RWPE2 (cell line): ENCODE measurements at regions not wholly inside any gene's neighbourhood (a gene's known extent, or its start where the extent isn't known, plus 50 kb on each side); places are given as distances from the start of the nearest gene placed in this dataset.
A peak's percentile ranks its signal among the peaks of the same experiment; 100 is the strongest.

Source experiments
- ATAC-seq: fragments of 200-7000 bp; cut with Tn5 transposase; 3 replicates; pipeline ENCODE4 v1.9.1; 2021; ENCODE audit warnings: low read depth
- DNase-seq: peaks from one replicate; pipeline ENCODE4 v3.0.0-alpha.2; 2020; ENCODE audit warnings: low spot score
- H3K27ac ChIP-seq: fragments of 450-650 bp; 2 replicates; pipeline ENCODE4 v1.5.1; 2017; ENCODE audit warnings: mild to moderate bottlenecking; ENCODE audit not compliant: poor library complexity, severe bottlenecking
- H3K27me3 ChIP-seq: fragments of 250-450 bp; sonication (Bioruptor Pico); 2 replicates; pipeline ENCODE4 v1.5.1; 2021; ENCODE audit warnings: mild to moderate bottlenecking, moderate library complexity; ENCODE audit not compliant: insufficient read depth, poor library complexity, severe bottlenecking
- H3K36me3 ChIP-seq: fragments of 250-450 bp; sonication (Bioruptor Pico); 2 replicates; pipeline ENCODE4 v1.5.1; 2020; ENCODE audit warnings: low read depth, mild to moderate bottlenecking, moderate library complexity
- H3K4me1 ChIP-seq: fragments of 250-450 bp; sonication (Bioruptor Pico); 2 replicates; pipeline ENCODE4 v1.5.1; 2021; ENCODE audit warnings: mild to moderate bottlenecking, moderate library complexity; ENCODE audit not compliant: insufficient read depth, poor library complexity, severe bottlenecking
- H3K4me3 ChIP-seq: fragments of 250-450 bp; sonication (Bioruptor Pico); 2 replicates; pipeline ENCODE4 v1.5.1; 2021; ENCODE audit warnings: mild to moderate bottlenecking, moderate library complexity; ENCODE audit not compliant: severe bottlenecking
- H3K9me3 ChIP-seq: fragments of 250-450 bp; sonication (Bioruptor Pico); 2 replicates; pipeline ENCODE4 v1.5.1; 2021; ENCODE audit warnings: mild to moderate bottlenecking, moderate library complexity; ENCODE audit not compliant: severe bottlenecking
- CTCF ChIP-seq: fragments of 450-650 bp; IDR thresholded peaks from one replicate; pipeline ENCODE4 v1.5.1; 2017; ENCODE audit warnings: mild to moderate bottlenecking, moderate library complexity; ENCODE audit not compliant: poor library complexity, severe bottlenecking

- Histone ChIP-seq H3K9me3 (no peaks in the 10 kb centered on the region), H3K27me3 (no peaks in the 10 kb centered on the region), H3K36me3 (no peaks in the 10 kb centered on the region), H3K4me3 (no peak overlapping the region), H3K4me1 (peaks cover 15% of the 10 kb centered on the region), H3K27ac (no peak overlapping the region)
- no peak for ATAC-seq
- DNase-seq = no peak
- no peak for TF ChIP-seq CTCF
These were observed 183.4 kb upstream of the UBE2E2 start for GRCh38 chr3:23019596-23020300.

DNA sequence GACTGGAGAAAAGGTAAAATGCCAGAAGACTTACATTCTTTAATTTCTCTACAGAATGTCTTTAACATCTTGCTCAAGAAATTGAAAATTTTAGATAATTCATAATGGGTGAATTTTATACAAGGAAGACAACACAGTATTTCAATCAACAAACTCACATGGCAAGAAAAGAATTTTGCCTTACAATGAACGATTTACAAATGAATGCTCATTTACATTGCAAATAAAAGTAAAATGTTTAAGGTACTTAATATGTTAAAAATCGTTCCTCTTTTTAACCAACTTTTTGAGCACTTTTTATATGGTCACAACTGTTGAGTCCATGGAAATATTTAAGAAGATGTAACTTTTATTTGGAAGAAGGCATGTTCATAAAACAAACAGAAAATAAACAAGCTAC lies 174.8 kb upstream of the UBE2E2 start:
- no peak for TF ChIP-seq CTCF
- Histone ChIP-seq H3K36me3 (no peaks in the 10 kb centered on the region), H3K9me3 (no peaks in the 10 kb centered on the region), H3K27ac (no peak overlapping the region), H3K27me3 (no peaks in the 10 kb centered on the region), H3K4me1 (no peaks in the 10 kb centered on the region), H3K4me3 (no peak overlapping the region)
- ATAC-seq = no peak
- DNase-seq = no peak

DNA sequence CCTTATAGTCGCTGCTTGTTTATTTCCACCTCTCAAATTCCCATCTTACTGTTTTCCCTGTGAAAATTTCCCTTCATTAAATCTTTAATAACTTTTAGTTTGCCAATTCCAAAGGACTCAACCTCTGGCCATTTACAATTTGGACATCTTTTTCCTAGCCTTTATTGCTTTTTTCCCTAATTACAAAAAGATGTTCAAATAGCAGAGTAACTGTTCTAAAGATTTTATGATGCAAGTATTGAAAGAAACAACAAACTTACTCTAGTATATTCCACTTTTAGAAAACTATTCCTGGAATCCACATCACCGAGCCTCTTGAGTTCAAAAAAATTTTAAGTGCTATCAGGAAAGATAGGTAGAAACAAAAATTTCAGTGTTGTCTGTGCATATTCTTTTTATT lies 174.1 kb upstream of the UBE2E2 start:
- no peak for TF ChIP-seq CTCF
- no peaks in the 10 kb centered on the region for H3K36me3 ChIP-seq
- ATAC-seq (no peak), DNase-seq (no peak)
- no peaks in the 10 kb centered on the region for H3K27me3 ChIP-seq
- H3K9me3 ChIP-seq = no peaks in the 10 kb centered on the region
- H3K4me3 ChIP-seq = no peak overlapping the region
- no peak overlapping the region for H3K27ac ChIP-seq
- no peaks in the 10 kb centered on the region for H3K4me1 ChIP-seq

DNA sequence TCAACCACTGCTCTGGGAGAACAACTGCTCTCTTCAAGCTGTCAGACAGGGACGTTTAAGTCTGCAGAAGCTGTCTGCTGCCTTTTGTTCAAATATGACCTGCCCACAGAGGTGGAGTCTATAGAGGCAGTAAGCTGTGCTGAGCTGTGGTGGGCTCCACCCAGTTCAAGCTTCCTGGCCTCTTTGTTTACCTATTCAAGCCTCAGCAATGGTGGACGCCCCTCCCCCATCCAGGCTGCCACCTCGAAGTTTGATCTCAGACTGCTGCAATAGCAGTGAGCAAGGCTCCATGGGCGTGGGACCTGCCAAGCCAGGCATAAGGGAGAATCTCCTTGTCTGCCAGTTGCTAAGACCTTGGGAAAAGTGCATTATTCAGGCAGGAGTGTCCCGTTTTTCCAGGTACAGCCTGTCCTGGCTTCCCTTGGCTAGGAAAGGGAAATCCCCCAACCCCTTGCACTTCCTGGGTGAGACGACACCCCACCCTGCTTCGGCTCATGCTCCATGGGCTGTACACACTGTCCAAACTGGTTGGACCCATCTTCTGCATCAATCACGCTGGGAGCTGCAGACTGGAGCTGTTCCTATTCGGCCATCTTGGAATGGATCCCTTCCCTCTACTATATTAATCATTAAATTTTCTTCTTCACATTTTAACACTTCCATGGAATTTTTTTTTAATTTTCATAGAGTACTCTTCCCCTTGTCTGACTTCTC lies 167.0 kb upstream of the UBE2E2 start:
- ATAC-seq (peak; percentile 85), DNase-seq (peak; percentile 66)
- no peaks in the 10 kb centered on the region for H3K9me3 ChIP-seq
- no peaks in the 10 kb centered on the region for H3K27me3 ChIP-seq
- no peak overlapping the region for H3K4me3 ChIP-seq
- peak overlapping the region; percentile 18 for H3K27ac ChIP-seq
- H3K4me1 ChIP-seq = peaks cover 18% of the 10 kb centered on the region
- no peaks in the 10 kb centered on the region for H3K36me3 ChIP-seq
- TF ChIP-seq CTCF = no peak

DNA sequence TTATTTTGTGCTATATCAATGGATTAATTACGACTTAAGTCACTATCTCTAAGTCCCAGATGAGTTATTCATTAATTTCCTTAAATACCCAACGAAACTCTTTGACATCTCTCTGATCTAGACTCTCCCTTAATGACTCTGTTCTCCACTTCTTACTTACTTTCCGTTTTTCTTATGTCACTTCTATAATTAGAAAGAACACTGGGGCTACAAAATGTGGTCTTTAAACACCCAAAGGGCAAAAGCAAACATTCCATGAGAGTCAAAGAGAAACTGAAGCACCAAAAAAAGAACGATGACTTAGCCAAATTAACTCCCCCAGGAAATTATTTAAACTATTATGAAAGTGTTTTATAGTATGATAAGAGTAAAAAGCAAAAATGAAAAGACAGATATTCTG lies 166.4 kb upstream of the UBE2E2 start:
- no peak for TF ChIP-seq CTCF

More for the DNA sequence above, 166.4 kb upstream of the UBE2E2 start:
- Histone ChIP-seq H3K4me3 (no peak overlapping the region), H3K36me3 (no peaks in the 10 kb centered on the region), H3K9me3 (no peaks in the 10 kb centered on the region), H3K27ac (peak overlapping the region; percentile 18), H3K27me3 (no peaks in the 10 kb centered on the region), H3K4me1 (peaks cover 19% of the 10 kb centered on the region)
- ATAC-seq (no peak), DNase-seq (no peak)
